Bone marrow (tissue), 2 donors: ENCODE measurements at regions not wholly inside any gene's neighbourhood (a gene's known extent, or its start where the extent isn't known, plus 50 kb on each side); places are given as distances from the start of the nearest gene placed in this dataset.

Source experiments
- DNase-seq, 2 donors: peaks; one replicate each; lab custom pipeline; 2025; lab: John Stamatoyannopoulos, UW

GRCh38 chr10:10126218-10126617 lies 891.5 kb upstream of the CELF2 start:
- DNase-seq: no peak

GRCh38 chr10:10128387-10128786 lies 889.3 kb upstream of the CELF2 start:
- no peak for DNase-seq

- no peak for DNase-seq
Observed at GRCh38 chr10:10130686-10131085, 887.0 kb upstream of the CELF2 start.

- no peak for DNase-seq
Observed at GRCh38 chr10:10132009-10132408, 885.7 kb upstream of the CELF2 start.

GRCh38 chr10:10133281-10133680 lies 884.4 kb upstream of the CELF2 start:
- DNase-seq: no peak

GRCh38 chr10:10138685-10139084 lies 879.0 kb upstream of the CELF2 start:
- no peak for DNase-seq

- no peak for DNase-seq
Observed at GRCh38 chr10:10141782-10142382, 875.8 kb upstream of the CELF2 start.

GRCh38 chr10:10146604-10147003 lies 871.1 kb upstream of the CELF2 start:
- no peak for DNase-seq

- DNase-seq: no peak
Observed at GRCh38 chr10:10149899-10150298, 867.8 kb upstream of the CELF2 start.

GRCh38 chr10:10156917-10157600 lies 860.6 kb upstream of the CELF2 start:
- DNase-seq: no peak

GRCh38 chr10:10160821-10161312 lies 856.8 kb upstream of the CELF2 start:
- DNase-seq: no peak

- no peak for DNase-seq
Observed at GRCh38 chr10:10164848-10165247, 852.8 kb upstream of the CELF2 start.

- DNase-seq: no peak
Observed at GRCh38 chr10:10165415-10165814, 852.3 kb upstream of the CELF2 start.

GRCh38 chr10:10178476-10178875 lies 839.2 kb upstream of the CELF2 start:
- DNase-seq: no peak

- DNase-seq: no peak
Observed at GRCh38 chr10:10193848-10194247, 823.8 kb upstream of the CELF2 start.

GRCh38 chr10:10196701-10197100 lies 821.0 kb upstream of the CELF2 start:
- no peak for DNase-seq

- DNase-seq: no peak
Observed at GRCh38 chr10:10197423-10197822, 820.2 kb upstream of the CELF2 start.

- no peak for DNase-seq
Observed at GRCh38 chr10:10198363-10198762, 819.3 kb upstream of the CELF2 start.

- no peak for DNase-seq
Observed at GRCh38 chr10:10204415-10204814, 813.3 kb upstream of the CELF2 start.

GRCh38 chr10:10205906-10206305 lies 811.8 kb upstream of the CELF2 start:
- no peak for DNase-seq

GRCh38 chr10:10207538-10207937 lies 810.1 kb upstream of the CELF2 start:
- no peak for DNase-seq

- DNase-seq: no peak
Observed at GRCh38 chr10:10208196-10208595, 809.5 kb upstream of the CELF2 start.

- DNase-seq: no peak
Observed at GRCh38 chr10:10209167-10209566, 808.5 kb upstream of the CELF2 start.

- DNase-seq: no peak
Observed at GRCh38 chr10:10211409-10211808, 806.3 kb upstream of the CELF2 start.
